Activated naive CD4-positive, alpha-beta T cell treated with Interleukin-2 at 50 U/mL for 16 hours (primary cell): ENCODE measurements at regions not wholly inside any gene's neighbourhood (a gene's known extent, or its start where the extent isn't known, plus 50 kb on each side); places are given as distances from the start of the nearest gene placed in this dataset.
"Not testable (repeated sequence)": the region's sequence is repeated elsewhere in the genome, so short reads cannot be mapped to it uniquely, and the experiment has no call there.

Source experiments
- DNase-seq: peaks from one replicate; pipeline ENCODE4 v3.0.0-alpha.2; 2020

GRCh38 chr4:49578371-49578770, 592.3 kb downstream of the CWH43 start:
- not testable (repeated sequence) for DNase-seq

- DNase-seq: not testable (repeated sequence)
Measured at GRCh38 chr4:49578899-49579298, 592.8 kb downstream of the CWH43 start.

GRCh38 chr4:49580166-49580565, 594.1 kb downstream of the CWH43 start:
- DNase-seq: not testable (repeated sequence)

GRCh38 chr4:49588401-49588800, 602.3 kb downstream of the CWH43 start:
- not testable (repeated sequence) for DNase-seq

- DNase-seq: not testable (repeated sequence)
Measured at GRCh38 chr4:49618436-49618835, 632.4 kb downstream of the CWH43 start.

- DNase-seq: not testable (repeated sequence)
Measured at GRCh38 chr4:49626478-49626877, 640.4 kb downstream of the CWH43 start.
